ENCODE measurements at regions not wholly inside any gene's neighbourhood (a gene's known extent, or its start where the extent isn't known, plus 50 kb on each side); places are given as distances from the start of the nearest gene placed in this dataset.

DNA sequence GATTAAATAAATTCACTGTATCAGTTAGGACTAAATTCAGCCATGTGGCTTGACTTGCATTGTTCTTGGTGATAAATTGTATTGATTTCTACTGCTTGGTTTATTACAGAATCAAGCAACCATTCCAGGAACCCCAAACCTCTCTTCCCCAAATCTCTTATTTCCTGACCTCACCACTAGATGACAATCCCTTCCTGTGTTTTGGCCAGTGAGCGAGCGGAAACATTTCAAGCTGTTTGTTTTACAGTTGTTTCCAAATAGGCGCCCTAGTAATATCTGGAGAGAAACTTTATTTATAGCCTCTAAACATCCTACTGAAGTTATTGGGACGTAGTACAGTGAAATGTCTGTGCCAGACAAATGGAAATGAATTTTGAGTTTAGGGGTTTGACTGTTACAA is 161.1 kb downstream of the SNAPC1 start:
- no peak for DNase-seq

DNA sequence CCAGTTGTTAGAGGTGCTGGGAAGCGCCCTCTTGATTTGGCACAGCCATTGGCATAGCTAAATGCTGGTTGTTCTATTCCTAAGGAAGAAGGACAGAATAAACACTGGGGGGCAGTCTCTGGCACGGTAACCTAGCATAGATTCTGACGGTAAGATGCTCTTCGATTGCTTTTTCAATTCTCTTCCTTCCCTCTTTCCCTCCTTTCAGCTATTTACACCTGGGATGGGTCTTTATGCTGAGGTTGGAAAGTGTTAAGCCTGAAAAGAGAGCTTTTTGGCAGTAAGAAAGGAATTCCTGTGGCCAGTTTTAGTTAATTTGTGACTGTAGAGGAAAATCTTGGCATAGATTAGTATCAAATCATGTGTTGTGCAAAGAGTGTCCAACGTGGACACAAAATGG is 162.8 kb downstream of the SNAPC1 start:
- Histone ChIP-seq H3K27me3 (ENCODE audit: control insufficient read depth, insufficient read depth, low read length) (no peaks in the 10 kb centered on the region), H3K4me3 (ENCODE audit: insufficient read depth, low read depth, low read length) (no peak overlapping the region), H3K36me3 (replicated peaks; ENCODE audit: control insufficient read depth, insufficient read depth, low read length) (no peaks in the 10 kb centered on the region)
- no peak for DNase-seq

More for the DNA sequence above, 161.1 kb downstream of the SNAPC1 start:
- Histone ChIP-seq H3K4me3 (ENCODE audit: insufficient read depth, low read depth, low read length) (no peak overlapping the region), H3K27me3 (ENCODE audit: control insufficient read depth, insufficient read depth, low read length) (no peaks in the 10 kb centered on the region), H3K36me3 (replicated peaks; ENCODE audit: control insufficient read depth, insufficient read depth, low read length) (no peaks in the 10 kb centered on the region)

DNA sequence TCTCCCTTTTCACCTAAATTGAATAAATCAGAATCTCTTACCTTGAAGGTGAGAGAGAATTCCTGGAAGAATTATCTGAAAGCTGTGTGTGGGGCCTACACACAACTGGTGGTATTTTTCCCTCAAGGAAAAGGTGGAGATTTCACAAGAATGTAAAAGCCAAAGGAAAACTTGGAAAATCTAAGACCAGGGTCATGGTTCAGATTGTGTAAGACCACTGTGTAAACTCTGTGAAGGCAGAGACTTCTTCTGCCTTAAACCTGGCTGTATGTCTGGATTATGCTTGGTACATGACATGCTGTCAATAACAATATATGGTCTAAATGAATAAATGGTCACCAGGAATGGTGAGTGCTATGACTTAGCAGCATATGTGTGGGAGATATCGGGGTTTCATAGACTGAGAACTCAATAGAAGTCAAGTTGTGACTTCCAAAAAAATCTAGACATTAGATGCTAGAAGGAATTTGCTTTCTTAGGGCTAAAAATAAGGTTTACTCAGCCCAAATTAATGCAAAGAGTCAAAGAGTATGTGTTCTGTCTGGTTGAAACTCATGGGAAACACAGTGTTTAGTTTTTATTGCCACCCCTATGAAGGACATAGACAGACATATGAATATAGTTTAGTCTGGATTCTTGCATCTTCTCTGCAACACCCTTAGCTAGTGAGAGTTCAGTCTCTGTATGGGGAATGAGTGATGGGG is 163.7 kb downstream of the SNAPC1 start:
- no peaks in the 10 kb centered on the region for H3K27me3 ChIP-seq (ENCODE audit: control insufficient read depth, insufficient read depth, low read length)
- no peak overlapping the region for H3K4me3 ChIP-seq (ENCODE audit: insufficient read depth, low read depth, low read length)
- DNase-seq: no peak
- H3K36me3 ChIP-seq (replicated peaks; ENCODE audit: control insufficient read depth, insufficient read depth, low read length): no peaks in the 10 kb centered on the region

DNA sequence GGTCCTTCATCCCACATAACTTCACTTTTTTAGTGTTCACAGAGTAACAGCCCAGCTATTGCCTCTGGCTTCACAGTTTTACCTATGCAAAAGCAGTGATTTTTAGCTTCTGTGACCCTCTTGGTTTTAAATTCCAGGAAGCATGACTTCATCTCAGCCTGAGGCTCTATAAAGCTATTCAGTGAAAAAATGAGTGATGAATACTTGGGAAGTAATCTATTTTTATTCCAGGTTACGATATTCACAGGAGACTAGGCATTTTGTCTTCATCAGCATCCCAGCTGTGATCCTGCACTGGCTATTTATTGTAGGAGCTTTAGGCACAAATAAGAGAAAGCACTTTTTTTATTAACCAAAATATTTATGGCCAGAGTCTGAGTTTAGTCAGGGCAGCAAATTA is 164.8 kb downstream of the SNAPC1 start:
- Histone ChIP-seq H3K27me3 (ENCODE audit: control insufficient read depth, insufficient read depth, low read length) (no peaks in the 10 kb centered on the region), H3K4me3 (ENCODE audit: insufficient read depth, low read depth, low read length) (no peak overlapping the region), H3K36me3 (replicated peaks; ENCODE audit: control insufficient read depth, insufficient read depth, low read length) (no peaks in the 10 kb centered on the region)
- DNase-seq: no peak

DNA sequence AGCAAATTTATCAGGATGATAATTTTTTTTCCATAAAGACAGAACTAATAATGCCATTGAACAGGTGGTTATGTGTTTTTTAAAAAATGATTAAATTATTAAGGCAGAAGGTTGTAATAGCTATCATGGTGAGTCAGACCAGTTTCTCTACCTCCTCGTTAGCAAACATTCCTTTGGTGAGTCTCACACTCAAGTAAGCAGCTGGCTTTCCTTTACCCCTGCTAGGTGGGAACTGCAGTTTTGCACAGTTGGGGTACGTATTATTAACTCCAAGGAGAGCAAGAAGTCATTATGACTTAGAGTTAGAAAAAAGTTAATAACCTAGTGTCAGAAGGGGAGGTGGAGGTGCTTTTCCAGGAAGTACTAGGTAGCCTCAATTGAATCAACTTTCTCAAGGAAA is 165.3 kb downstream of the SNAPC1 start:
- DNase-seq: no peak
- Histone ChIP-seq H3K4me3 (ENCODE audit: insufficient read depth, low read depth, low read length) (no peak overlapping the region), H3K36me3 (replicated peaks; ENCODE audit: control insufficient read depth, insufficient read depth, low read length) (no peaks in the 10 kb centered on the region), H3K27me3 (ENCODE audit: control insufficient read depth, insufficient read depth, low read length) (no peaks in the 10 kb centered on the region)

DNA sequence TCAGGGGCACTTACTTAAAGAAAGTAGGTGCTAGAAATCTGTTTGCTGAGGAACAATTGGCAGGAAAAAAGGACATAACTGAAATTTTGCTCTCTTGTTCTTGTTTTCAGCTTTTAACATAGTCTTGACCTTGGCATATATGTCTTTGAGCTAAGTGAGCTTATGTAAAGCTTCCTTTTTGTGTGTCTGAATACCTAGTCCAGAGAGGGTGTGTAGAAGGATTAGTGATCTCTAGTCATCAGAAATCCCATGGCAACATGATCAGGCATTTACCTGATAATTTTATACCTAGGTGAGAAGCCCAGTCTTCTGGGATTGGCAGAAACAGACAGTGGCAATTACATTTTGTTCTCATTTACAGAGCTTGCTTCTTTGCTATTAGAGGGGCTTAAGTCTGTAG is 166.1 kb downstream of the SNAPC1 start:
- DNase-seq: no peak
- Histone ChIP-seq H3K27me3 (ENCODE audit: control insufficient read depth, insufficient read depth, low read length) (no peaks in the 10 kb centered on the region), H3K4me3 (ENCODE audit: insufficient read depth, low read depth, low read length) (no peak overlapping the region), H3K36me3 (replicated peaks; ENCODE audit: control insufficient read depth, insufficient read depth, low read length) (no peaks in the 10 kb centered on the region)

DNA sequence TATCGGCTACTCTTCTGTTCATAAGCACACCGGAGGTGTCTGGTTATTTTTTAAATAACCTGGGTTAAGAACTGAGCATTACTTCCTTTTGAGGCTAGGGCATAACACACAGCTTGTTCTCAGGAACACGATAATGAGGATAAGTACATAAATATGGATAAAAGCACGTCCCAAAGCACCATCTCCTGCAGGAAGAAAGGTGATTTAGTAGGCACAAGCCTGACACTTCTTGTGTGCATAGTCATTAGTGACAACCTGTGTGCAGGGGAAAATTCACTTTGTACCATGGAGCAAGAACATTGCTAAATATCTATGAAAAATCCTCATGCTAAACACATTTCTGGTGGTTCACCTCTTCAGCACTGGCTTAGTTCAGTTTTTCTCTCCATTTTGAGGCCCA is 166.5 kb downstream of the SNAPC1 start:
- DNase-seq: no peak
- Histone ChIP-seq H3K27me3 (ENCODE audit: control insufficient read depth, insufficient read depth, low read length) (no peaks in the 10 kb centered on the region), H3K4me3 (ENCODE audit: insufficient read depth, low read depth, low read length) (no peak overlapping the region), H3K36me3 (replicated peaks; ENCODE audit: control insufficient read depth, insufficient read depth, low read length) (no peaks in the 10 kb centered on the region)

DNA sequence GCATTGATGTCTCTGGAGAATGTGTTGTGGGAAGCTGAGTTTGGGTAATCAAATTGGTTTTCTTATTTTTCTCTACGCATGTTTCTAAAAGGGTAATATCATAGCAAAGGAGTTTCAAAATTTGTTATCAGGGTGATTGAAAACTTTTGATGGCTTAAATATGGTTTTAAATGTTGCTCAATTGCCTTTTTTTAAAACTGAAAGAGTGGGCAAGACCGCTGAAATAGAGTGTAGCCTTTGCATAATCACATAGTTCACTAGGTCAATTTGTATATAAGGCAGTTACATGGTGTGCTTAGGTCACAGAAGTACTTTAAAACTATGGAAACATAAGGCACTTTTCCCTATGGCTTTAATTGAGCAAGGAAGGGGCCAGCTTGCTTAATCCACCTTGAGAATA is 167.4 kb downstream of the SNAPC1 start:
- Histone ChIP-seq H3K4me3 (ENCODE audit: insufficient read depth, low read depth, low read length) (no peak overlapping the region), H3K36me3 (replicated peaks; ENCODE audit: control insufficient read depth, insufficient read depth, low read length) (no peaks in the 10 kb centered on the region), H3K27me3 (ENCODE audit: control insufficient read depth, insufficient read depth, low read length) (no peaks in the 10 kb centered on the region)
- DNase-seq: no peak

DNA sequence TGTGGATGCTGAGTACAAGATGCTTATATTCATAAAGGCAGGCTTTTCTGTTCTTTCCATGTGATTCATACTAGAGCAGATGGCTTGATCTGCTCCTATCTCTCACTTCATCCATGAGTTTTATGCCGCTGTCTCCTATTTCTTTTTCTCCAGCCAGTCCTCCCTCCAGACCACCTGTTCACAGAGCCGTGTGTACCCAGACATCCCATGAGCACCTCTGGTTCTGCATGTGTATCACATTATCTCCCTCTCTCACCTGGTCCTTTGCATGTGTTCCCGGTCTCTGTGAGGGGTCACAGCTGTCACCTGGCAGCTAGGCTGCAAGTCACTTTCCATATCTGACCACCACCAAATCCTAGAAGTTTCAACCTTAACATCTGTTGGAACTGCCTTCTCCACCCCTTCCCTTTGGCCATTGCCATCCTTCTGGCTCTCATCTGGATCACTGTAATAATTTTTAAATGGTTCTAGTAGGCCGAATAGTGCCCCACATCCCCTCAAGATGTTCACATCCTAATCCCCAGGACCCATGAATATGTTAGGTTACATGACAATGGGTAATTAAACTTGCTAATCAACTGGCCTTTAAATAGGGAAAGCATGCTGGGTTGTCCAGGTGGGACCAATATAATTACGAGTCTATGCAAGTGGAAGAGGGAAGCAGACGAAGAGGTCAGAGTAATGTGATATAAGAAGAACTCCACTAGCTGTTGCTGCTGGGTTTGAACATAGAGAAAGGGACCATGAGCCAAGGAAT is 168.1 kb downstream of the SNAPC1 start:
- no peak overlapping the region for H3K4me3 ChIP-seq (ENCODE audit: insufficient read depth, low read depth, low read length)
- H3K27me3 ChIP-seq (ENCODE audit: control insufficient read depth, insufficient read depth, low read length): no peaks in the 10 kb centered on the region
- DNase-seq: no peak
- no peaks in the 10 kb centered on the region for H3K36me3 ChIP-seq (replicated peaks; ENCODE audit: control insufficient read depth, insufficient read depth, low read length)

DNA sequence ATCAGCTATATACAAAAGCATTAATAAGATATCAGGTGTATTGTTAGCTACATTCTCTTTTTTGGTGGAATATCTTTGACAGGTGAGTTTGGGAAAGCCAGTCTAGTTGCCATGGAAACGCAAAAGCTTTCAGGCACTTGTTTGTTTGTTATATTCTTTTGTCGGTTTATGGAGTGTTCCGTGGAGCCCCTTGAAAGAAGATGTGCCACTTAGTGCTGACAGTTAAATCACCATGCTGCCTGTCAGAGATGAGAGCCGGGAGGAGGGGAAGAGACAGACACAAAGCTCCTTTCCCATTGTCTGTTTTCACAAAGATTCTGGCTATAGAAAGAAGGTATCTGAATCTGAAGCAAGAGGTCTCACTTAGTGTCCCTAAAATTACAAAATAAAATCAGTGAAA is 170.8 kb downstream of the SNAPC1 start:
- no peak for DNase-seq
- Histone ChIP-seq H3K27me3 (ENCODE audit: control insufficient read depth, insufficient read depth, low read length) (no peaks in the 10 kb centered on the region), H3K36me3 (replicated peaks; ENCODE audit: control insufficient read depth, insufficient read depth, low read length) (no peaks in the 10 kb centered on the region), H3K4me3 (ENCODE audit: insufficient read depth, low read depth, low read length) (no peak overlapping the region)

DNA sequence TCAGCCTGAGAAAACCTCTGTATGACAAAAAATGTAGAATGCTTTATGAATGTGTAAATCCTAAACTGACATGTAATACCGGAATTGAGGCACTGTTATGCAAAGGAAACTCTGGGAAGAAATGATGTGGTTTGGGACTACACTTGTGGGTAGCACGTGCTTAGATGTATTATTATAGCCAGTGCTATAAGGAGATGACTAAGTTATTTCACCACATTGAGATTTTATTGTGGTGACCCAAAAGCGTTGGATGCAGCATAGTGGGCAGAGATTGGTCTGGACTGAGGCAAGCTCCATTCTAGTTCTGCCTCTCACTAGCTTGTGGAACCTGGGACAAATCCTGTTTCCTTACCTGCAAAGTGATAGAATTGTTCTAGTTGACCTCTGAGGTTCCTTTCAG is 172.2 kb downstream of the SNAPC1 start:
- H3K27me3 ChIP-seq (ENCODE audit: control insufficient read depth, insufficient read depth, low read length): no peaks in the 10 kb centered on the region
- DNase-seq: no peak
- H3K4me3 ChIP-seq (ENCODE audit: insufficient read depth, low read depth, low read length): no peak overlapping the region
- H3K36me3 ChIP-seq (replicated peaks; ENCODE audit: control insufficient read depth, insufficient read depth, low read length): no peaks in the 10 kb centered on the region

DNA sequence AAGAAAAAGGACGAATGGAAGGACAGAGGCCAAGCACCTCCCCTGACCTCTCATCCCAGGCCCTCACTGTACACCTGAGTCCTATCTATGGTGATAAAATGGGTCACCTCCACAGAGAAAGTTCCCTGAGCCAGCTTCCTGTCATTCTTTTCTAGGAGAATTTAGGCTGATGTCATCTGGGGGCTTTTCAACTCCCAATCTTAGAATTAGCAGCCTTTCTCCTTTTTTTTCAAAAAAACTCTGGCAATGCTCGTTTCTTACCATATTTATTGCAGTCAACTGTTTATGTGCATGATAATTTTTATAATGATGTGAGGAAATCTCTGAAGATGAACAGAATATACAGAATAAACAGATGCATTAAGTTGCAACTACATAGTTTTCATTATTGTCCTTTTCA is 177.6 kb downstream of the SNAPC1 start:
- no peak for DNase-seq
- H3K27me3 ChIP-seq (ENCODE audit: control insufficient read depth, insufficient read depth, low read length): no peaks in the 10 kb centered on the region
- H3K4me3 ChIP-seq (ENCODE audit: insufficient read depth, low read depth, low read length): no peak overlapping the region
- no peaks in the 10 kb centered on the region for H3K36me3 ChIP-seq (replicated peaks; ENCODE audit: control insufficient read depth, insufficient read depth, low read length)

DNA sequence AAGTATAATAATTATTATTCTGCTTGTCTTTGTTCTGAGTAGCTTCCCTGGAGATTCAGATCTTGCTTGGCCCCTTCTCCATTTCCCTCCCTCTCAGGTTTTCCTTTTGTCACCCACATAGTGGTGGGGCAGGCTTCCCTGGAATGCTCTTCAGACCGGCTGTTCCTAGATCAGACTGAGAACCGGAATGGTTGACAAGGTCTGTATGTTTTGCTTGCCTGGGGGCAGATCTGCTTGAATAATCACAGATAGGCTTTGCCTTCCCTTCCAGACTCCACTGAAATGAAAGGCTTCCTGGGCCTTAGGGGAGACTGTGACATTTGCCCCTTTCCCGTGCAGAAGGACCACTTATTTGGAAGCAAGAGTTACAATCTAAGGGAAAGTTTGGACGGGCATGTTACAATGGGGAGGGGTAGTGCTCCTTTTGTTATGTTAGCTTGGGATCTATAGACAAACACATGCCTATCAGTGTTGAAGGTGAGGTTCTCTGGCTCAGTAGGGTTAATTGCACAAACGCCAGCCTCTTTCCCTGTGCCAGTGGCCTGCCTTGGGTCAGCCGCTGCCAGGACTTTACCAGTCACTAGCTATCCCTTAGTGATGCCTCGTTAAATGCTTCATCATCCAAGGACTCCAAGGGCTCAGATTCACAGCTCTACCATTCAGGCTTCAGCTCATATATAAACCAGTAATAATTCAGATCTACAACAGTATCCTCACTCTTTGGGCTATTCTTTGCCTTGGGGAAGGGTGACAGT is 178.6 kb downstream of the SNAPC1 start:
- Histone ChIP-seq H3K27me3 (ENCODE audit: control insufficient read depth, insufficient read depth, low read length) (no peaks in the 10 kb centered on the region), H3K4me3 (ENCODE audit: insufficient read depth, low read depth, low read length) (no peak overlapping the region), H3K36me3 (replicated peaks; ENCODE audit: control insufficient read depth, insufficient read depth, low read length) (no peaks in the 10 kb centered on the region)
- peak; percentile 15 for DNase-seq

DNA sequence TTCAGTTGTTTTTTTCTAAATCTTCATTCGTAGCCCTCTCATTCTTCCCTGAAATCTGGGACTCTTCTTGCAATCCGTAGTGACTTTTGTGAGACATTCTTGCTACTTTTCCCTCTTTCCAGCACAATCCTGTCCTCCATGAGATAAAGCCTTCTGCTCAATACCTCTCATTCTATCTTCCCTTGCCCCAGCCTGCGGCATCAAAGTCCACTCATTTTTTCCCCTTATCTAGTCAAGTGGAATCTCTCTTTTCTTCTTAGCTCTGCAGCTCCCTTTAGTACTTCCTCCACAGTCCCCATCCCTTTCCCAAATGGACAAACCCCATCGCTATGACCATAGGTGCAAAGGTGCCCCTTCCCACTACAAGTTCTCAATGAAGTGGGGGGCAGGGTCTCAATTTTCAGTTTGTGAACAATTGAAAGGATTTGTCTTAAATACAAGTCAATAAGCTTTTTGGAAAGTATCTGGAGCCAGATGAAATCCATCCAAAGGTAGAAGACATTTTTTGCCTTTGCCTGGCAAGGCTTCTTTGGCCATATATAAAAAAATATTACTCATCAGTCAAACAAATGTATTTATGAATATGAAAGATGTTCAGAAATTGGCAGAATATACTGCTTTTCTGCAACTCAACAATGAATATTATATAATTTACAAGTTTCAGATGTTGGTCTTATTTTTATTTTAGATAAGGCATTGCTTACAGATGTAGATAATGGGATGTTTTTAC is 179.4 kb downstream of the SNAPC1 start:
- no peaks in the 10 kb centered on the region for H3K36me3 ChIP-seq (replicated peaks; ENCODE audit: control insufficient read depth, insufficient read depth, low read length)
- DNase-seq: no peak
- no peaks in the 10 kb centered on the region for H3K27me3 ChIP-seq (ENCODE audit: control insufficient read depth, insufficient read depth, low read length)
- H3K4me3 ChIP-seq (ENCODE audit: insufficient read depth, low read depth, low read length): no peak overlapping the region

Data from H7 (cell line).